Gastroesophageal sphincter (tissue), 3 donors: ENCODE measurements at regions not wholly inside any gene's neighbourhood (a gene's known extent, or its start where the extent isn't known, plus 50 kb on each side); places are given as distances from the start of the nearest gene placed in this dataset.

Experiments
- CTCF ChIP-seq, 4 experiments: fragments of 200-600 bp in 2 of 4; fragments of 450-650 bp in 2 of 4; sonication (generic) in 1 of 4; IDR thresholded peaks; one replicate each; pipeline ENCODE4 v1.5.1; 2017 to 2019; ENCODE audit warnings: antibody characterized with exemption in 4 of 4, mild to moderate bottlenecking in 2 of 4, moderate library complexity in 2 of 4
- EP300 ChIP-seq: sonication (generic); formaldehyde crosslinking; IDR thresholded peaks from one replicate; pipeline ENCODE4 v1.6.1; 2017; ENCODE audit warnings: antibody characterized with exemption, mild to moderate bottlenecking
- POLR2A ChIP-seq, 2 donors: fragments of 450-650 bp; IDR thresholded peaks; one replicate each; pipeline ENCODE4 v1.6.1; 2017; ENCODE audit warnings: antibody characterized with exemption in 2 of 2, mild to moderate bottlenecking in 2 of 2, moderate library complexity in 1 of 2
- POLR2AphosphoS5 ChIP-seq: sonication (generic); formaldehyde crosslinking; IDR thresholded peaks from one replicate; pipeline ENCODE4 v1.6.1; 2017; ENCODE audit warnings: antibody characterized with exemption

DNA sequence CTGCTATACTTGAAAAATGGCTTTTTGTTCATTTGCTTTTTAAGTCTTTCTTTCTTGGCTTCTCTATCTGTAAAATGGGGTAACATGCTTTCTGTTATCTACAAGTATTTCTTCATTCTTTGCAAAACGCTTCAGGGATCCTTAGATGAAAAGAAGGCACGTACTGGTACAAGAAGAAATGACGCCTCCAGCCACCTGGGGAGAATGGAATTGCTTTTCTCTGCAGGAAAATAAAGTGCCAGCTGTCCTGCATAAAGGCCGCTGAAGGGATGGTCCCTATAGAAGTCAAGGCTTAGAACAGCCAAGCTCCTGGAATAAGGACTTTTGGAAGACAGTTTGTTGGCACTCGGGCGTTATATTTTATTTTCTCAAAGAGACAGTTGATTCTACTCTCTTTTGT is 210.8 kb upstream of the RASGEF1B start:
- TF ChIP-seq CTCF (IDR thresholded peaks at IDR 0.05) (no peak), POLR2A (IDR thresholded peaks at IDR 0.05) (no peak), POLR2AphosphoS5 (no peak), EP300 (no peak)
